GM12873 (cell line): ENCODE measurements at regions not wholly inside any gene's neighbourhood (a gene's known extent, or its start where the extent isn't known, plus 50 kb on each side); places are given as distances from the start of the nearest gene placed in this dataset.

Experiments used
- TF ChIP-seq, protein P1 (sequence below): IDR thresholded peaks from 2 replicates; pipeline ENCODE4 v1.5.1; 2012; ENCODE audit warnings: low read depth, mild to moderate bottlenecking, moderate library complexity, low read length, control low read depth; ENCODE audit not compliant: insufficient read depth; ENCODE audit errors: missing control alignments

DNA sequence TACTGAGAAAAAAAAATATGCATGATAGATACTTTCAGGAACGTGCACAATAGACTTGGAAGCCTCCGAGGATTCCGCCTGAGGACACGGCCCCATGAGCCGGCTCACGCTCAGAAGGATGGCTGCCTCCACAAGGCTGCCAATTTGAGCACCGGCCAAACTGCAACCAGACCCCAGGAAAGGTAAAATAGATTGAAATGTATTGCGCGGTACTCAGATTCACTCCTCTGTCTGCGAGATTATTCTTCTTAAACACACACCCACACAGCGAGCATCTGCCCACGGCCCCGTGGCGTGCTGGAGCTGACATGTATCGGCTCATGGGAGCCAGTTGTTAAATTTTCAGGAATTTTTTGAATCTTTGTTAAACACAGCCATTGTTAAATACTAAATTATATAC, 653.2 kb upstream of the MKI67 start:
- TF ChIP-seq, protein P1, sequence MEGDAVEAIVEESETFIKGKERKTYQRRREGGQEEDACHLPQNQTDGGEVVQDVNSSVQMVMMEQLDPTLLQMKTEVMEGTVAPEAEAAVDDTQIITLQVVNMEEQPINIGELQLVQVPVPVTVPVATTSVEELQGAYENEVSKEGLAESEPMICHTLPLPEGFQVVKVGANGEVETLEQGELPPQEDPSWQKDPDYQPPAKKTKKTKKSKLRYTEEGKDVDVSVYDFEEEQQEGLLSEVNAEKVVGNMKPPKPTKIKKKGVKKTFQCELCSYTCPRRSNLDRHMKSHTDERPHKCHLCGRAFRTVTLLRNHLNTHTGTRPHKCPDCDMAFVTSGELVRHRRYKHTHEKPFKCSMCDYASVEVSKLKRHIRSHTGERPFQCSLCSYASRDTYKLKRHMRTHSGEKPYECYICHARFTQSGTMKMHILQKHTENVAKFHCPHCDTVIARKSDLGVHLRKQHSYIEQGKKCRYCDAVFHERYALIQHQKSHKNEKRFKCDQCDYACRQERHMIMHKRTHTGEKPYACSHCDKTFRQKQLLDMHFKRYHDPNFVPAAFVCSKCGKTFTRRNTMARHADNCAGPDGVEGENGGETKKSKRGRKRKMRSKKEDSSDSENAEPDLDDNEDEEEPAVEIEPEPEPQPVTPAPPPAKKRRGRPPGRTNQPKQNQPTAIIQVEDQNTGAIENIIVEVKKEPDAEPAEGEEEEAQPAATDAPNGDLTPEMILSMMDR: no peak

DNA sequence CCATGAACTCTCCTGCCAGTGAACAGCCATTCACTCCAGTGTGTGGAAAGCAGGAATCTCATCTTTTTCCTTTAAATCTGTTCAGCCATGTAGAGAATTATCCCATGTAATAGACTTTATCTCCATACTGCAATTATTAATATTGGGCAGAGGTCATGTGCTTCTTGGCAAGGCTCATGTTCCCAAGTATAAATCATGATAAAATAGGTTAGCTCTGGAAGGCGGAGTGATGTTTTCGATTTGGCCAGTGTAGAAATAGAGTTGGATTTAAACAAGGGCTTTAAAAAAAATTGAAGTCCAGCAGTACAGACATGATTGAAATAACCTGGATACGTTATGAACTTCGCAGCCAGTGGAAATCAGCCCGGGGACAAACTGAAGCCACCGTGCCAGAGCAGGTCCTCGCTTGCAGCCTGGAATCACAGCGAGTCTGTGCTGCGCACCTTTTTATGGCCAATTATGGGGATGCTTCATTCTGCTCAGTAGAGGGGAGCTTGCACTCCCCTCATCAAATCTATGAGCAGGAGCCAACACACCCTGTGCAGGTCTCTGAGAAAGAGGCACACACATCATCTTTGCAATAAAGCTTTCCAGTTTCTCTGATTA, 654.0 kb upstream of the MKI67 start:
- TF ChIP-seq, protein P1: no peak

DNA sequence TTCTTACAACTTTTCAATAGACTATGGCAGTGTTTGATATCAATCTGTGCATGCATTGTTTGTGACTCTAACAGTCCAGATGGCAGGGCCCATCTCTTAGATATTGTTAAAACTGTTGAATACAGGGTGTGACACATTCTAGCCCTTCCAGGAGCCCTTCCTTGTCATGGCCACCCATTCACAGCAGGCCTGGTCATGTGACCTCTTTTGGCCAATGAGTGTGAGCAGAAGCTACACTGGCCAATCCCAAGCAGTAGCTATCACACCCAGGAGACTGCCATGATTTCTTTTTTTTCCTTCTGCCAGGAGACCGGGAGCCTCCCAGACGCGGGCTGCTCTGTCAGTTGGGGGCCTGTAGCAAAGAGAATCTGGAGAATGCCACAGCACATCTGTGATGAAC, 655.4 kb upstream of the MKI67 start:
- TF ChIP-seq, protein P1: no peak

DNA sequence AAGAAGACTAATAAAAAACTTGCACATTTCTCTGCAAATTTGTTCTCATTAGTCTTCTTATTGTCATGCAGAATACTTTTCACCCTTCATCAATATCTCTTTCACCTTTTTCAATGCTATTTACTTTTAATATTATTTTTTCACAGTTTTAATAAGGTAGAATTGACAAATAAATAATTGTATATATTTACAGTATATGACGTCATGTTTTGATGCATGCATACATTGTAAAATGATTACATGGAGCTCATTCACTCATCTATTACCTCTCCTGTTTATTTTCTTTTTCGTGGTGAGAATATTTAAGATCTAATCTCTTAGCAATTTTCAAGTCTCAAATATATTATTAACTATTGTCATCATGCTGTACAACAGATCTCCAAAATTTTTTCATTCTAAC, 658.2 kb upstream of the MKI67 start:
- TF ChIP-seq, protein P1: no peak

DNA sequence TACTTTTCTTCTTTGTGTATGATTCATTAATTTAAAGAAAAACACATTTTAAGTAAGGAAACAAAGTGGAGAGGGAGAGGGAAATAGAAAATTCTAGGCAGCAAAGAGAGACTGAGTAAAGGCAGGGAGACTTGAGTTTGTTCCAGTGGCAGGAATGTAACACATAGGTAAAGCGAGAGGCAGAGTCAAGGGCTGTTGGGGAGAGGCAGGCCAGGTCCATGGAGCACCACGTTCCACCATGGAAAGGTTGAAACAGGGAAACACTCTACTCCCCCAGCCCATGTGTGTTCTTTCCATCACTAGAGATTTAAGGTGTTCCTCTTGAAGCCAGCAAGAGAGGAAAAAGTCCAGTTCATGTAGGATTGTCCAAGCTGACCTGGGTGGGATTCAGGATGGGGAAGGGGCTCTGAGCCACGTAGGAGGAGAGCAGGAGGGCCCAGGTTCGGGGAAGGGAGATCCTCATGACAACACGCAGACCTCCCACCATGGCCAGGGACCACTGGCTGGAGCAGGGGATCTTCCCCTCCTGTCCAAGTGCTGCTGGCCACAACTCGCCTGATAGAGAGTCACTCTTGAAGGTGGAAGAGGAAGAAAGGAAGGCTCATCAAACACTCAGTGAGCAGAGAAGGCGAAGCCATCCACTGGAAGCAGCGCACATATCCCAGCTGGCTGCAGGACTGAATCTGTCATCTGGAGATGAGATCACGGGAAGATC, 666.4 kb upstream of the MKI67 start:
- TF ChIP-seq, protein P1: no peak

DNA sequence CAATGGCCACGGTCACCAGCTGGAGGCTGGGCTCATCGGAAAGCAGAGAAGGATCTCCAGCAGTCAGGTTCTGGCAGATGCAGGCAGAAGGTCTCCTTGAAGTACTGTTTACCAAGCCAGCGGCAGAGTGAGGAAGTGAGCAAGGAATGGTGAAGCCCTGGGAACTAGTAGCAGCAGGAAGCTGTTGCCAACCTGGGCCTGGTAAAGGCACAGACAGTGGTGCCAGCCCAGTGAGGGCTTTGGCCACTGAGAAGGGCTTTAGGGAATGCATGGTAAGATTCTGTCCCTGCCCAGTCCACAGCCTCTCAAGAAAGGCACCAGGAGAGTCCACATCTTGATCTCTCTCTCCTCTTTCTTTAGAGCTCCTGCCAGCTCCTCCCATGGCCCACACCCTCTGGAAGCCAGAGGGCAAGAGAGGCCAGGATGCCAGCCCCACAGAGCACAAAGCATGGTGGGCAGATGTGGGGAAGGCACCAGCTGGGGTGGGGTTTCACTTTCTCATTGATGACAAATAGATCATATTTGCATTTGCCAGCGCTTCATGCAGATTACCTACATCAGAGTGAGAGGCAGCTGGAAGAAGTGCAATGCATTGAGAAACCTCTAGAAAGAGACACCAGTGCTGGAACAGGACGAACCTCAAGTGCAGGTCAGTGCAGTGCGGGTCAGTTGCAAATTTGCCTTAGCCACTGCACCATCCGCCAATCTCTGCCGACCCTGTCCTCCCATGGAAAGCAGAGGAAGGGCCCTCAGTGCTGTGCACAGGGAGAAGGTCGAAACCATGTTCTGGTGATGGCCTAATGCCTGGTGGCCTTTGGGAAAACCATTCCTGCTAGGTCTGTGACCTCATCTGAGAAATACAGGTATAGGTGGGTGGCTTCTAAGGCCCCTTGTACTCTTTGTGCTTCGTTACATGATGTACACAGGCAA, 667.8 kb upstream of the MKI67 start:
- TF ChIP-seq, protein P1: no peak

DNA sequence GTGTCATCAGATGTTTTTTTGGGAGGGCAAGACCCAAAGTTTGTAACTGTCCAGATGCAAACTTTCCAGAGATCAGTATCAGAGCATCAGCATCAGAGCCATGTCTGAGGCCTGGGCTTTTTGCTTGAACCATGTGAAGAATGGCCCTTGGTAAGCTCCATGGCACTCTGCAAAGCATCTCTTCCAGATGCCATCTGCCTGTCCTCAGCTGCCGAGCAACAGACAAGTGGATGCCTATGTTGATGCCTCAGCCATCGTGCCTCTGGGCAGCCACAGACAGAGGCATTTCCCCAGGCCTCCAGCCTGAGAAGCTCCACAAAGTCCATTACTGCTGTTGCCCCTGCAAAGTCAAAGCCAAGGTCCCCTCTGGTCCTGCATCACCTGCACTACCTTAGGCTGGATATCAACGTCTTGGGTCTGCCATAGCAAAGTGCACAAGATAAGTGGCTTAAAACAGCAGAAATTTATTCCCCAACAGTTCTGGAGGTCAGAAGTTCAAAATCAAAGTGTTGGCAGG, 670.2 kb upstream of the MKI67 start:
- TF ChIP-seq, protein P1: no peak
